ENCODE measurements at regions not wholly inside any gene's neighbourhood (a gene's known extent, or its start where the extent isn't known, plus 50 kb on each side); places are given as distances from the start of the nearest gene placed in this dataset.

DNA sequence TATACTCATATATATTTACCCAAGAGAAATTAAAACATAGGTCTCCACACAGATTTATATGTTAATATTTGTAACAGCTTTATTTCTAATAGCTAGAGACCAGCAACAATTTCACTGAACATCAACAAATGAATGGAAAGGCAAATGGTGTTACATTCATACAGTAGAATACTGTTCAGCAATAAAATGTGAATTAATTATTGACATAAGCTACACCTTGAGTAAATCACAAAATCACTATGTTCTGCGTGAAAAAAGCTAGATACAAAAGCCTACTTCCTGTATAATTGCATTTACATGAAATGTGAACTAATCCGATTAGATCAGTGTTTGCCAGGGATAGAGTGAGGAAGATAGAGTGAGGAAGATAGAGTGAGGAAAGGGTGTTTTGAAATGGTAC is 945.7 kb downstream of the SQOR start:
- H3K4me3 ChIP-seq: no peak overlapping the region
- no peak for DNase-seq
- H3K27me3 ChIP-seq: no peaks in the 10 kb centered on the region
- H3K4me1 ChIP-seq: no peaks in the 10 kb centered on the region
- intact Hi-C loops (cut with DNase I; ENCODE audit: low total_unique reads): no loop called here
- no peaks in the 10 kb centered on the region for H3K9me3 ChIP-seq
- H3K27ac ChIP-seq: no peak overlapping the region
- H3K36me3 ChIP-seq: no peaks in the 10 kb centered on the region
- no peak for TF ChIP-seq POLR2A (IDR thresholded peaks at IDR 0.05)
- no peak for TF ChIP-seq CTCF (IDR thresholded peaks at IDR 0.05)

- H3K9me3 ChIP-seq: no peaks in the 10 kb centered on the region
- no peaks in the 10 kb centered on the region for H3K4me1 ChIP-seq
- H3K36me3 ChIP-seq: no peaks in the 10 kb centered on the region
- no peak for DNase-seq
- no peak for TF ChIP-seq CTCF (IDR thresholded peaks at IDR 0.05)
- no peak for TF ChIP-seq POLR2A (IDR thresholded peaks at IDR 0.05)
- no peak overlapping the region for H3K27ac ChIP-seq
- intact Hi-C loops (cut with DNase I; ENCODE audit: low total_unique reads): no loop called here
- no peaks in the 10 kb centered on the region for H3K27me3 ChIP-seq
- no peak overlapping the region for H3K4me3 ChIP-seq
Measured at GRCh38 chr15:46580924-46581323, 946.1 kb downstream of the SQOR start.

DNA sequence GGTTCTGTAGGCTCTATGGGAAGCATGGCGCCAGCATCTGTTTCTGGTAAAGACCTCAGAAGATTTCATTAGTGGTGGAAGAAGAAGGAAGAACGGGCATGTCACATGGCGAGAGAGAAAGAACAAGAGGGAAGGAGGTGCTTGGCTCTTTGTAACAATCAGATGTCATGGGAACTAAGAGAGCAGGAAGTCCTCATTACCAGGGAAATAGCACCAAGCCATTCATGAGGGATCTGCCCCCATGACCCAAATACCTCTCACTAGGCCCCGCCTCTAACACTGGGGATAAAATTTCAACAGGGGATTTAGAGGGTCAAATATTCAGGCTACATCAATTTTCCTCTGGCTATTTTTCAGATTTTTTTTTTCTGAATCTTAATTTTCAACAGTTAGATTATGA is 954.3 kb downstream of the SQOR start:
- H3K4me1 ChIP-seq: no peaks in the 10 kb centered on the region
- no peak overlapping the region for H3K27ac ChIP-seq
- TF ChIP-seq POLR2A (IDR thresholded peaks at IDR 0.05): no peak
- TF ChIP-seq CTCF (IDR thresholded peaks at IDR 0.05): no peak
- H3K4me3 ChIP-seq: no peak overlapping the region
- H3K27me3 ChIP-seq: no peaks in the 10 kb centered on the region
- H3K9me3 ChIP-seq: no peaks in the 10 kb centered on the region
- intact Hi-C loops (cut with DNase I; ENCODE audit: low total_unique reads): no loop called here
- DNase-seq: no peak
- no peaks in the 10 kb centered on the region for H3K36me3 ChIP-seq

GRCh38 chr15:46591462-46591861 is 956.6 kb downstream of the SQOR start:
- no peak overlapping the region for H3K27ac ChIP-seq
- H3K27me3 ChIP-seq: no peaks in the 10 kb centered on the region
- no peaks in the 10 kb centered on the region for H3K36me3 ChIP-seq
- H3K4me3 ChIP-seq: no peak overlapping the region
- H3K9me3 ChIP-seq: no peaks in the 10 kb centered on the region
- DNase-seq: no peak
- TF ChIP-seq POLR2A (IDR thresholded peaks at IDR 0.05): no peak
- no peak for TF ChIP-seq CTCF (IDR thresholded peaks at IDR 0.05)
- intact Hi-C loops (cut with DNase I; ENCODE audit: low total_unique reads): no loop called here
- no peaks in the 10 kb centered on the region for H3K4me1 ChIP-seq

- no peak overlapping the region for H3K27ac ChIP-seq
- DNase-seq: no peak
- no peaks in the 10 kb centered on the region for H3K36me3 ChIP-seq
- no peaks in the 10 kb centered on the region for H3K4me1 ChIP-seq
- intact Hi-C loops (cut with DNase I; ENCODE audit: low total_unique reads): no loop called here
- no peaks in the 10 kb centered on the region for H3K27me3 ChIP-seq
- TF ChIP-seq CTCF (IDR thresholded peaks at IDR 0.05) (no peak), POLR2A (IDR thresholded peaks at IDR 0.05) (no peak)
- no peaks in the 10 kb centered on the region for H3K9me3 ChIP-seq
- H3K4me3 ChIP-seq: no peak overlapping the region
Measured at GRCh38 chr15:46595016-46595415, 960.2 kb downstream of the SQOR start.

All from uterus (tissue), 3 donors.